Prostate gland (tissue), 2 donors: ENCODE measurements at regions not wholly inside any gene's neighbourhood (a gene's known extent, or its start where the extent isn't known, plus 50 kb on each side); places are given as distances from the start of the nearest gene placed in this dataset.

Experiments
- CTCF ChIP-seq, 4 experiments: fragments of 200-600 bp in 2 of 4; fragments of 450-650 bp in 2 of 4; sonication (generic) in 2 of 4; IDR thresholded peaks; 1 replicate in 3 of 4; 2 replicates in 1 of 4; pipeline ENCODE4 v1.5.1; 2016 to 2019; ENCODE audit warnings: antibody characterized with exemption in 4 of 4, mild to moderate bottlenecking in 2 of 4, moderate library complexity in 2 of 4
- POLR2A ChIP-seq: fragments of 450-650 bp; IDR thresholded peaks from one replicate; pipeline ENCODE4 v1.6.1; 2016; ENCODE audit warnings: antibody characterized with exemption, mild to moderate bottlenecking

- no peak for TF ChIP-seq POLR2A
- TF ChIP-seq CTCF (IDR thresholded peaks at IDR 0.05), result no peak
These were observed 170.1 kb downstream of the CD83 start for GRCh38 chr6:14287707-14288106.
